ENCODE measurements at regions not wholly inside any gene's neighbourhood (a gene's known extent, or its start where the extent isn't known, plus 50 kb on each side); places are given as distances from the start of the nearest gene placed in this dataset.

DNA sequence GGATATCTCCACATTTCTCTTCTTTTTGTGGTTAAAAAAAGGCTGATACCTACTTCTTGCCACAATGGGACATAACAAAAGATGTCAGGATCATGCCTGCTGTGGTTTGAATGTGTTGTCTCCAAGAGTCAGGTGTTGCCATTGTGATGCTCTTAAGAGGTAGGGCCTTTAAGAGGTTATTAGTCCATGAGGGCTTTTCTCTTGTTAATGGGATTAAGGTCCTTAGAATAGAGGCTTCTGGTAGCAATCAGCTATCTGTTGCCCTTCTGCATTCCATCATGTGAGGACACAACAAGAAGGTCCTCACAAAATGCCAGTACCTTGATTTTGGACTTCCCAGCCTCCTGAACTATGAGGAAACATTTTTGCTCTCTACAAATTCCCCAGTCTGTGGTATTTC is 191.4 kb downstream of the GBA3 start:
- no peak for DNase-seq (ENCODE audit: low read depth)
- TF ChIP-seq CTCF (conservative IDR thresholded peaks at IDR 0.05; ENCODE audit: low read length): no peak
- H3K4me3 ChIP-seq (ENCODE audit: low read length): no peak overlapping the region

- DNase-seq (ENCODE audit: low read depth): no peak
- no peak for TF ChIP-seq CTCF (conservative IDR thresholded peaks at IDR 0.05; ENCODE audit: low read length)
- no peak overlapping the region for H3K4me3 ChIP-seq (ENCODE audit: low read length)
Observed at GRCh38 chr4:22881411-22881810, 188.7 kb downstream of the GBA3 start.

GRCh38 chr4:22877486-22878052 is 184.8 kb downstream of the GBA3 start:
- no peak for DNase-seq (ENCODE audit: low read depth)
- TF ChIP-seq CTCF (conservative IDR thresholded peaks at IDR 0.05; ENCODE audit: low read length): no peak
- H3K4me3 ChIP-seq (ENCODE audit: low read length): no peak overlapping the region

- TF ChIP-seq CTCF (conservative IDR thresholded peaks at IDR 0.05; ENCODE audit: low read length): no peak
- DNase-seq (ENCODE audit: low read depth): no peak
- no peak overlapping the region for H3K4me3 ChIP-seq (ENCODE audit: low read length)
Observed at GRCh38 chr4:22876270-22876669, 183.5 kb downstream of the GBA3 start.

GRCh38 chr4:22875587-22876257 is 183.0 kb downstream of the GBA3 start:
- DNase-seq (ENCODE audit: low read depth): no peak
- TF ChIP-seq CTCF (conservative IDR thresholded peaks at IDR 0.05; ENCODE audit: low read length): no peak
- H3K4me3 ChIP-seq (ENCODE audit: low read length): no peak overlapping the region

DNA sequence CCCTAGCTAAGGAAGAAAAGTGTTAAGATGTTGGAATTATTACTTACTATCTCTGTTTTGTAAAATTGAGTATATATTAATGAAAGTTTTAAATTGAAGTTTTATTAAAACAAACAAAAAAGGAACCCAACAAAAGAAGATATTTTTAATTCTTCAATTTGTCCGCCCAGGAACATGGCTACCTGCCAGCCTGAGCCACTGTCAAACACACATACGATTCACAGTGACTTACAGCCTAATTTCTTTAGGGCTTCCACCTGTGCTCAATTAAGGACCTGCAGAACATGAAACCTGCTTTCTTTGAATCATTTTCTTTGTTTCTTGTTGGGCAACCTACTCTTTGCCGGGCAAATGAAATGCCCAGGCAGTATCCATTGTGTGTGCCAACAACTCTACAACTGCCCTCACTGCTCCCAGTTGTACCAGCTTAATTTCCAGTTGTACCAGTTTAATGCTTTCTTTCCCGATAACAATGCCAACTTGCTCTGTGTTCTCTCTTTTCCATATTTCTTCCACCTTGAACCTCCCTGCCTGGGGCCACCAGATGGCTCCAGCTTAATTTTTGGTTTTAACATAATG is 181.7 kb downstream of the GBA3 start:
- DNase-seq (ENCODE audit: low read depth): no peak
- H3K4me3 ChIP-seq (ENCODE audit: low read length): no peak overlapping the region
- TF ChIP-seq CTCF (conservative IDR thresholded peaks at IDR 0.05; ENCODE audit: low read length): no peak

DNA sequence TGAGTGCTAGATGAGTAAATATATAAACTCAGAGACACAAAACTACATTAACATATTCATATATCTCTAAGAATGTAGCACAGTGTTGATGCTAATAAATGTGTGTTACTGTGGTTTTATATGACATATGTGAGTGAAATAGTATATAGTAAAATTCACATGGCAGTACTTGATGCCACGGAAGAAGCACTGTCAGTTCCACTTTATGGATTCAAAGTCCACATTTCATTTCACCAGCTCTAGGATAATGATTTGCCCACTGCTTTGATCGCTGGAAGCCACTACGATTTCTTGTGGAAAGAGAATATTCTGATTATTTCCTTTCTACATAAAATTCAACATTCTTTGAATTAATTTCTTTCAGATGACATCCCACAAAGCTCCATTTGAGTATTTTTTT is 181.2 kb downstream of the GBA3 start:
- DNase-seq (ENCODE audit: low read depth): no peak
- no peak overlapping the region for H3K4me3 ChIP-seq (ENCODE audit: low read length)
- TF ChIP-seq CTCF (conservative IDR thresholded peaks at IDR 0.05; ENCODE audit: low read length): no peak
